GM12892 (cell line): ENCODE measurements at regions not wholly inside any gene's neighbourhood (a gene's known extent, or its start where the extent isn't known, plus 50 kb on each side); places are given as distances from the start of the nearest gene placed in this dataset.
"Not testable (repeated sequence)": the region's sequence is repeated elsewhere in the genome, so short reads cannot be mapped to it uniquely, and the experiment has no call there.

Source experiments
- POLR2A ChIP-seq: IDR thresholded peaks from 2 replicates; pipeline ENCODE4 v1.6.1; 2011; ENCODE audit warnings: low read depth, low read length, control low read depth
- POLR2AphosphoS5 ChIP-seq: IDR thresholded peaks from 2 replicates; pipeline ENCODE4 v1.6.1; 2011; ENCODE audit warnings: low read depth, low read length, control low read depth
- TAF1 ChIP-seq: IDR thresholded peaks from 2 replicates; pipeline ENCODE4 v1.6.1; 2011; ENCODE audit warnings: low read depth, mild to moderate bottlenecking, control low read depth, low read length, borderline replicate concordance

DNA sequence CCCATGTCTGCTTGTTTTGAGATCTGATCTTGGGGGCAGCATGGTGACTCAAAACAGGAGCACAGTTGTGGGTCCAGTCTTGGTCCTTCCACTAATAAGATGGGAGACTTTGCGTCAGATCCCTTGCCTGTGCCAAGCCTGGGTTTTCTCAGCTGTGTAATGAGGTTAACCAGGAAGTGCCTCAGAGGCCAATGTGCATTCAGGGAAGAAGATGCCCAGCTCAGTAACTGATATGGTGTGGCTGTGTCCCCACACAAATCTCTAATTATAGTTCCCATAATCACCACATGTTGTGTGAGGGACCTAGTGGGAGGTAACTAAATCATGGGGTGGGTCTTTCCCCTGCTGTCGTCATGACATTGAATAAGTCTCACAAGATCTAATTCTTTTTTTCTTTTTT, 107.1 kb upstream of the ALDH3B2 start:
- not testable (repeated sequence) for TF ChIP-seq POLR2A, POLR2AphosphoS5, TAF1
